Body of pancreas (tissue), 4 donors: ENCODE measurements at regions not wholly inside any gene's neighbourhood (a gene's known extent, or its start where the extent isn't known, plus 50 kb on each side); places are given as distances from the start of the nearest gene placed in this dataset.
A peak's percentile ranks its signal among the peaks of the same experiment; 100 is the strongest.

Experiments
- POLR2A ChIP-seq, 3 donors: fragments of 450-650 bp; IDR thresholded peaks; one replicate each; pipeline ENCODE4 v1.6.1; 2016; ENCODE audit warnings: antibody characterized with exemption in 3 of 3, mild to moderate bottlenecking in 2 of 3
- TF ChIP-seq, protein P1 (sequence below), 7 experiments: fragments of 450-650 bp in 4 of 7; fragments of 200-600 bp in 3 of 7; sonication (generic) in 3 of 7; IDR thresholded peaks; one replicate each; pipeline ENCODE4 v1.5.1; 2016 to 2019; ENCODE audit warnings: antibody characterized with exemption in 7 of 7

DNA sequence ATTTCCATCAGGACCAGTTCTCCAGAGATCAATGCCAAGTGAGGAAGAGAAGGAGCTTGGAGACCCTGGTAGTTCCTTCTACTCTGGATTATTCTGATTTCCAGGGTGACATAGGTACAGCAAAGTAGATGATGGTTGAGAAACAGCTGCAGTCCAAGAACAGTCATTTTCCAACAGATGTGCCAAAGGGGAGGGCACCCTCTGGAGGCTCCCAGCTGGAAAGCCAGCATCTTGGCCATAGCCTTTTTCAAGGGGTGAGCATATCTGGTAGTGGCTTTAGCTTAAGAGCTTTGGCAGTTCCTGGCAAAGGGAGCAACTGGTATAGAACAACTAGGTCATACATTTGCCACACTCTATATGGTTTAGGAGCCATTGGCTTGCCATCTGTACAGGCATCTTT lies 492.7 kb downstream of the RASEF start:
- TF ChIP-seq, protein P1, sequence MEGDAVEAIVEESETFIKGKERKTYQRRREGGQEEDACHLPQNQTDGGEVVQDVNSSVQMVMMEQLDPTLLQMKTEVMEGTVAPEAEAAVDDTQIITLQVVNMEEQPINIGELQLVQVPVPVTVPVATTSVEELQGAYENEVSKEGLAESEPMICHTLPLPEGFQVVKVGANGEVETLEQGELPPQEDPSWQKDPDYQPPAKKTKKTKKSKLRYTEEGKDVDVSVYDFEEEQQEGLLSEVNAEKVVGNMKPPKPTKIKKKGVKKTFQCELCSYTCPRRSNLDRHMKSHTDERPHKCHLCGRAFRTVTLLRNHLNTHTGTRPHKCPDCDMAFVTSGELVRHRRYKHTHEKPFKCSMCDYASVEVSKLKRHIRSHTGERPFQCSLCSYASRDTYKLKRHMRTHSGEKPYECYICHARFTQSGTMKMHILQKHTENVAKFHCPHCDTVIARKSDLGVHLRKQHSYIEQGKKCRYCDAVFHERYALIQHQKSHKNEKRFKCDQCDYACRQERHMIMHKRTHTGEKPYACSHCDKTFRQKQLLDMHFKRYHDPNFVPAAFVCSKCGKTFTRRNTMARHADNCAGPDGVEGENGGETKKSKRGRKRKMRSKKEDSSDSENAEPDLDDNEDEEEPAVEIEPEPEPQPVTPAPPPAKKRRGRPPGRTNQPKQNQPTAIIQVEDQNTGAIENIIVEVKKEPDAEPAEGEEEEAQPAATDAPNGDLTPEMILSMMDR (IDR thresholded peaks at IDR 0.05) = peak in 1 of 7 experiments; percentile 18
- TF ChIP-seq POLR2A (IDR thresholded peaks at IDR 0.05) = no peak
